SH-SY5Y (cell line): ENCODE measurements at regions not wholly inside any gene's neighbourhood (a gene's known extent, or its start where the extent isn't known, plus 50 kb on each side); places are given as distances from the start of the nearest gene placed in this dataset.

ENCODE experiments used
- GATA2 ChIP-seq: IDR thresholded peaks from 2 replicates; pipeline ENCODE4 v1.6.1; 2011; ENCODE audit warnings: mild to moderate bottlenecking, low read depth, low read length
- GATA3 ChIP-seq: IDR thresholded peaks from 2 replicates; pipeline ENCODE4 v1.6.1; 2011; ENCODE audit warnings: low read depth, mild to moderate bottlenecking, low read length, moderate library complexity

DNA sequence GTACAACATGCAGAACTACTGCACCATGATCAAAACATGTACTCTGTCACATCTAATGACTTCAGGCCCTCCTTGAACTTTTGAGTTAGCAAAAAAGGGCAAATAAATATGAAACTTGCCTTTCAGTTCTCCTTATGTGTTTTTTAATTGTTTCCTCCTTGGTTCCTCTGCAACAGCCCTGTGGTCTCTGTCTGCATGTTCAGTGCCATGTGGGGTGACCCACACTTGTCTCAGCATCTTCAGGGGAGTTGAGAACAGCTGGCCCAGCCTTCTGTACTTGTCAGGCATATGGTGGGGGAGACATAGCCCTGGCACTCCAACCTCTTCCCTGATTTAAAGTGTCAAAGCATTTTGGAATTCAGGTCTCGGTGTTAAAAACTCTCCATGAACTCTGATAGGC is 188.0 kb upstream of the PGRMC2 start:
- TF ChIP-seq GATA2: no peak
- no peak for TF ChIP-seq GATA3
